Limb (tissue), 2 donors: ENCODE measurements at regions not wholly inside any gene's neighbourhood (a gene's known extent, or its start where the extent isn't known, plus 50 kb on each side); places are given as distances from the start of the nearest gene placed in this dataset.

Experiments
- DNase-seq, 2 donors: peaks; one replicate each; pipeline ENCODE4 v3.0.0-alpha.2; 2016; ENCODE audit errors: extremely low spot score in 2 of 2

DNA sequence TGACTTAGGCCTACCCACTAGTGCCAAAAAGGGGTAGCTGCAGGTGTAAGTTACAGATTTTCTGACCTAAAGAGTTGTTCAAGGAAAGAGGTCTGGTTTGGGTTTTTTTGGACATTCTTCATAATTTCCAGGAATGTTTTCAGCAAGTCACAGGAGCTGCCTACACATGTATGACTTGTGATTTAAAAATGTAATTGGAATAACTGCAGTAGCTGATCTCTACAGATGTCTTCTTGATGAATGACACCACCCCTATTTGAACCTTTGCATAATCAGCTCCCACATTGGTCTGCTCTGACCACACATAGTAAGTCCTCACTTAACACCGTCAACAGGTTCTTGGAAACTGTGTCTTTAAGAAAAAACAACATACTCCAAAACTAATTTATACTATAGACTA, 481.4 kb downstream of the RASEF start:
- DNase-seq = no peak

DNA sequence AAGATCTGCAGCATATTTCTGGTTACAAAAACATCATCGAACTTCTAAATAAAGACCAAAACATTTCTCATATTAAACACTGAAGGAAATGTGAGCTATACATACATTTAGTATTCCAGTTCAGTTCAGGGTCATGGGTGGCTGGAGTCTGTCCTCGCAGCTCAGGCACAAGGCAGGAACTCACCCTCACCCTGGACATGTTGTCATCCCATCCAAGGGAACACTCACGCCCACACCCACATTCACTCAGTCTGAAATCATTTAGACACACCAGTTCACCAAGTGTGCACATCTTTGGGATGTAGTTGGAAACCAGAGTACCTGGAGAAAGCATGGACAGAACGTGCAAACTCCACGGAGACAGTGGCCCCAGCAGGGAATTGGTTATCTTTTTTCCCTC, 481.0 kb downstream of the RASEF start:
- DNase-seq = no peak

DNA sequence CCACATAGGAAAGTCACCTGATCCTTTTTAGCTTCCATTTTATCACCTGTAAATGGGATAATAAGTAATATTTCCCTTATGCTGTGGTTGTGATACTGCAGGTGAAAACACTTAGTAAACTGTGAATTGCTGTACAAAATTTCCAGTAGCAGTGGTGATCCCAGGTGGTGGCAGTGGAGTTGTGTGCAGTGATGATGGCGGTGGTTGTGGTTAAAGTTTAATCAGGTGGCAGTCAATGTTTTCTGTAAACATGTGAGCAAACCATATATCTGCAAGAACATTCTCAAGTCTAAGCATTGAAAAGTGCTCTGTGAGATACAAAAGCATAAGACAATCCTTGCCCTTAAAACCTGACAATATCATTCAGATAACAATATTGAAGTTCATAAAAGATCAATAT, 480.2 kb downstream of the RASEF start:
- DNase-seq = no peak

DNA sequence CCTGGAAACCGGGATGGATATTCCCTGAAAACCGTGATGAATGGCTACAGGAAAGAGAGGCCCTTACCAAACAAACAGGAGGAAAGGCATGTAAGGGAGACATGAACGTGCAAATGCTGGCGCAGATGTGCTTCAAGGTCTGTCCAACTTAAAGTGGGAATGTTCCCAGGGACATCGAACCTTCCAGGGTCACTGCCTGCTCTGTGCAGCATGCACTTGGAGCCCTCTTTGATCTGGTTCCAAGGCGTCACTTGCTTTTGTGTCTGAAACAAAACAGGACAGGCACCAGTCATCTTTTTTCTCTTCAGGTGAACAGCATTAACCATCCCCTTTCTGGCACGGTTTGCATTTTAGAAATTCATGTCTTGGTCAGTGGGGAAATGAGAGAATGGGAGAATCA, 479.4 kb downstream of the RASEF start:
- no peak for DNase-seq

DNA sequence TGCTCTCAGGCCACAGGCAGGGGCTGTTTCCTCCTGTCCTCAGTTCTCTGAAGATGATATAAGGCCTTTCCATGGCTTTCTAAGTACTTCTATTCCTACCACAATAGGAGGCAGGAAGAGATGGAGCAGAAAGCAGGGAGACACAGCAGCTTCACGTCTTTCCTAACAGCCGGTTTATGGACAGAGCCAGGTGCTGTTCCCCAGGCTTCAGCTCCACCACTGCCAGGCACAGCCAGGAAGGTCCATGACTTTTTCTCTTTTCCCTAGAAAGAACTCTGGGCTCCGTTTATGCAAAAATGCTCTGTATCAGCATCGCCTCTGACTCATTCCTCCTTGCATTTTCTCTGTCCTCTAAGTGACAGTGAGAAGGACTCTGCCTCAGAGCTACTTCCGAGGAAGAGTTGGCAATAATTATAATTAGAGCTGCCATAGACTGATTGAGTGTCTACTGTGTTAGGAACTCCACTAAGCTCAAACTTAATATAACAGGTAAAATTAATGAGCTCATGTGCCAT, 478.5 kb downstream of the RASEF start:
- no peak for DNase-seq

DNA sequence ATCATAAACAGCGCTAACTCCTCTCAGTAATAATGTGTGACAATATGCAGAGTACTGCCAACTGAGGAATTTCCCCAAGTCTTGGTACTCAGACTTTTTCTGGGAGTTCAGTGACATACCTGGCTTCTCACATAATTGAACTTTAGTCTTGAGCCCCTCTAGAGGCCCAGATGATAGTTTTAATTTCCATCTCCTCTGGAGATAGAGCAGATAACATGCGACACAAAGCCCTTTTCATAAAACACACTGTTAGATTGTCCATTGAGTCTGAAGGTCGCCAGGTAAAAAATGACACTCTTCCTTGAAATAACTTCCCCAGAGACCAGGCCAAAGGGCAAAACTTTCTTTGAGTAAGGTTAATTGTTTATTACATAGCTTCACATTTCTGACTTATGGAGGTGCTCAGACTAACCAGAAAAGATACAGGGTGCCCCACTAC, 476.0 kb downstream of the RASEF start:
- DNase-seq = no peak

DNA sequence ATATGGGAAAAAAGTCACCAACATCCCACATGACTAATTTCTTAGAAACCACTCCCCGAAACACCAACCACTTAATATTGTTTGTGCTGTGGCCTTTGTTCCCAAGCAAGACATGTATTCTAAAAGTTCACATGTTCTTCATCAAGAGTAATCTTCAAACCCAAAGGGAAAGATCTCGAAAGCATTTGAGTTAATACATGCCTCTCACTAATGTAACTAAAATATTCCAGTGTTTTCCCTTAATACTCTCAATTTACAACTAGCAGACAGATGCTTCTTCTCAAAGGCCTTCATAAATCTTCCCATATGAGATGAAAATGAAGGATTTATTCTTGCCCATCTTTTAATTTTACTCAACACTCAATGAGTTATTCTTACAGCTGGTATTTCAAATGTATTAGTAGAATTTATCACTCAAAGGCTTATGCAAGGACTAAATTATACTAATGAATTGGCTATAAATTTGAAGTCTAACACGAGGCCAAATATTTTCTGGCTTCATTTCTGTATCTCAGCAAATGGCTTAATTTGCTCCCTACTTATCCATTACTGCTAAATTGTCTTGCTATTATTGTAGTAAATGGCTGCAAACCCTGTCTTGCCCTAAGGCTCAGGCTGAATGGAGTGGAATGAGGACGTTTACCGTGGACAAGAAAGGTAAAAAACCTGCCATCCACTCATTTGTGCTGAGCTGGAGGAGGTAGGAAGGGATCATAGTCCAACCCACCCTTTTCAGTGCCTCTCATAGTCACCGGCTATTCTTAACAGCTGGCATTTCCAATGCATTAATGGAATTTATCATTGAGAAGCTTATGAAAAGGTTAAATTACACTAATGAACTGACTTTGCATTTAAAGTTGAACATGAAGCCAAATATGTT, 474.4 kb downstream of the RASEF start:
- DNase-seq = peak in 1 of 2 donors; percentile 36

DNA sequence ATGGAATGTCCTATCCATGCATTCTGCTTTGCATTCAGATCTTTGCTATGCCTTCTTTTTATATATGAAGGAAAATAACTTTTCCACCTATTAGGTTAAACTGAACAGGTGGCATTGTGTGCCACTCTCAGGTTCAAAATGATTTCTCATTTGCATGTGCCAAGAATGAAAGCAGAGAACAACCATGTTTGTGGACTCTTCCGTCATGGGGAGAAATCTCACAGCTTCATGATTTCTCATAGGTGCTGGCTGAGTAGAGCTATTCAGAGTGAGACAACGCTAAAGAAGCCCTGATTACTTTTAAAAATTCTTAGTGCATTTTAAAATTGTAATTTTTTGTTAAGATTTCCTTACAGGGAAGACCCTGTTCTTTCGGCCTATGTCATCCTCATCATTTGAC, 472.1 kb downstream of the RASEF start:
- no peak for DNase-seq

DNA sequence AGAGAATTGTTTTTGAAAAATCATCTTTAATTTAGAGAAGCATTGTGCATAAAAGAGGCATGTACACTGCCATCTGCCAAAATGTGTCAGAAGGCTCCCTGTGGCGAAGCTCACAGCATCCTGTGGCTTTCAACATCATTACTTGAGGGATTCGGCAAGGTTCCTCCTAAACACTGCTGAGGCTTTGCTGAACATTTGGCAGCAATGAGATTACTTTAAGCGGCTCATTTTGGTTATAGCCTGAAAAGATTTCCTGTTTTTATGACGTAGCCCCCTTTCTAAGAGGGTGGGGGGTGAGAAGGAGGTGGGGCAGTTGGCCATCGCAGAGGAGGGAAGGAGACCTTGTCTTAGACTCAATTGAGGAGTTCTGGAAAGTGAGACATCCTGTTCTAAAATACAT, 469.4 kb downstream of the RASEF start:
- DNase-seq = peak in 1 of 2 donors; percentile 64

DNA sequence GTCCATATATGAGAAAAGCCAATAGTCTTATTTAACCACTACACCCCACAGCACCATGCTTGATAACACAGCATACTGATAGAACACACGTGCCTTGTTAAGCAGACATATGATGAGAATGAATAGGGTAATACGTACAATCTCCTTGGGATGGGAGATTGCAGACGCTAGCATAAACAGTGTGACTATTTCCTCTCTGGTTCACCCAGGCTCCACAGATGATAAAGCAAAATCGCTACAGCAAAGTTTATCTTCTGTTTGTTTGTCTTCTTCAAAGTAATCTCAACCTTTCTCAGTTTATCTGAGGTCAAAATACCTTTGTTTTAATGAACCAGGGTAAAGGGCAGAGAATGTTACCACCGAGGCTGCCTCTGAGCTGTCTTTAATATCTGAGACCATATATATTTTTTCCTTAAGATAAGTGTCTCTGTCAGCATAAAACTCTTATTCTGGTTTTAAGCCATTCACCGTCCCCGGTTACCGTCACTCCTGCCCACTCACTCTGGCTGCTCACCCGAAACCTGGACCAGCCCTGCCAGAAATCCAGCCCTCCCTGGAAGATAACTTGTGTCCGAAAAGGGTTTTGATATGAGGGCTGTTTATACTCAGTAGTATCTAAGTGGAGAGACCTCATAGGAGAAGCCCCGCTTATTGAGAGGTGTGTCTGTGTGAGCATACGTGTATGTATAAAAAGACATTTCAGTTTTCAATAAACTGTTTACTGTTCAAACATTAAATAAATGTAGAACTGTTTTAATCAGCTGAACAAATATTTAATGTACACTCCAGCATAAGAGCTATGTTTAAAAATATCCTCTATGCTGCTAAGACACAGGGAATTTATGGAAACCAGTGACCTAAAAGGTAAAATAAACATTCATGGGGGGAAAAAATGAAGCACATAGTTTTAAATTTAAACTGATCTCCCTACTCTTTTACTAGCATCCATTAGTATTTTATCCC, 465.4 kb downstream of the RASEF start:
- peak in 1 of 2 donors; percentile 7 for DNase-seq

DNA sequence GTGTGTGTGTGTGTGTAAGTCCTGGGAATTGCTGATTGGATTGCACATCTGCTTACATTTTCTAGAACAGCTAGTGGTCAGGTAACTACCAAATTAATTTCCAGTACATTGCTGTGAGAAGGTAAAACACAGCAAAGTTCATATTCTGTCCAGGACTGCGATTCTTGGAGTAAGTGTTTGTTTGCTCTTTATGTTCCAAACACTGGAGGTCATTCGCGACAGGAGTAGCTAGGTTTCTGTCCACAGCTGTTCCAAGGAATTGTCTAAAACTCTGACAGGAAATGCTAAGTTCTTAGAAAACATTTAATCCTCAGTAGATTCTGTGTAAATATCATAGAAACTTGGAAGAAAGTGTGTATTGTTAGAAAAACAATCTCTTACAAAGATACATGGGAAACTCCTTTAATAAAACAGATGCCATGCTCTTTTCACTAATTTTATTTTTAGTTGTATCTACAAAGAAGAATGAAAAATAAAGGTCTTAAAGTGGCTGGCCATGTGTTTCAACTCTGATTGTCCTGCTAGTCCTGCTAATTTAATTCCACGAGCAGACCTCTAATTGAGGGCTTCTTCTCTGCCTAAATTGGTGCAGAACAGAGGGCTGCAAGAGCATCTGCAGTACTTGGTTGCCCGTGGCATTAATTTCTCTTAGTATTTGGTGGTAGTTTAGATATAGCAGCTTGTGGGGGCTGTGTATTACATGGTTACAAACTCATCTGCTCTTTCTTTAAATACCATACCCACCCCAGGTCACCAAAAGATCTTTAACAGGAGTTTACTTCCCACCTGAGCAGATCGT, 464.5 kb downstream of the RASEF start:
- DNase-seq = peak; percentile 18 to 35

DNA sequence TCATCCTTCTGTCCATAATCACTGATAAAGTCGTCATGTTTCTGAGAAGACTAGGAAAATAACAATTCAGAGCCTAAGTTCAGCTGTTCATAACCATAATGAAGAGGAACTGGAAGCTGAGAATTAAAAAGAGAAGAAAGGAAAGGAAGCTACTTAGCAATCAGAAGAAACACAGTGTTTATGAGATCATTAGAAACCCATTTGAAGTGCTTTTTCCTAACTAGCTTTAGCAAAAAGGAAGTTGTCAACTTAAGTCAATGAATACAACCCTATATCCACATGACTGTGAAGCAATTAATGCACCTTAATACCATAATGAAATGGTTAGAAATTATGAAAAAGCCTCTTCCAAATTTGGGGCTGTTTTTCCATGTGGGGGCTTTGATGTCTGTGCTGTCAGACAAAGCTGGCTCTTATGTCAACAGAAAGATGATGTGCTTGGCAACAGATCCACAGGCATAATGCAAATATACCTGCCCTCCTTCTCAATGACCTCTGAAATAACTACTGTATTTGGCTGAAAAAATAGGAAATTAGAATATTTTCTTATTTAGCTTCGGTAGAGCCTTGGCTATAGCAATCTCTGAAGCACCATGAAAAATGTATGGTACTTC, 463.5 kb downstream of the RASEF start:
- DNase-seq = no peak

DNA sequence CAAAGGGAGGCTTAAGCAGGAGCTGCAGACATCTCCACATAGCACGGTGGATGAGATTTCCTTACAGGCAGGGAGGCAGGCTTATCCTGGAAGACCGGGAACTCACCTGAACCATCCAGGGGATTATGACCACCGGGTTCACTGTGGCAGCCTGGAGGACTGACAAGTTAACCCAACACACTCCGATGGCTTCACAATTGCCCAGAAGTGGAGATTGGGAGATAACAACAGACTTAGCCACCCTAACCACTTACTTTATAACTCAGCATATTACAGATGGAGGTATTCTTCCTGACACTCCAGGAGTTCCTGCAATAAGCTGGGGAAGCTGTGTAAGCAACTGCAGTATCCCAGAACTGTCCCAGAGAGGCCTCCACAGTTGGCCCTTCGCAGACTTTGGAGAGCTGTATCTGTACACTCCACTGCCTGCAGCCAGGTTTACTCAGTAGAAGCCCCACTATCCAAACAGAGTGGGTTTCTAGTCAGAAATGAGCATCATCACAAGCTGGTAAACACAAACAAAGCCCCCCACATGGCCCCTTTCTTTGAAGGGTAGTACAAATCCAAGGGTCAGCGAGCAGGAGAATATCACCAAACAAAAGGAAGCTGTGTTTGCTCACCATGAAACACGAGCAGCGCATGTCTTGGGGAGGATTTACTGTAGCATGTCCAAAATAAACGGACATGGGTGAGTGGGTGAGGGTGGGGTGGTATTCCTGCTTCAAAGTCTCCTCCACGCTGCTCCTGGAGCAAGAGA, 462.2 kb downstream of the RASEF start:
- DNase-seq = no peak

DNA sequence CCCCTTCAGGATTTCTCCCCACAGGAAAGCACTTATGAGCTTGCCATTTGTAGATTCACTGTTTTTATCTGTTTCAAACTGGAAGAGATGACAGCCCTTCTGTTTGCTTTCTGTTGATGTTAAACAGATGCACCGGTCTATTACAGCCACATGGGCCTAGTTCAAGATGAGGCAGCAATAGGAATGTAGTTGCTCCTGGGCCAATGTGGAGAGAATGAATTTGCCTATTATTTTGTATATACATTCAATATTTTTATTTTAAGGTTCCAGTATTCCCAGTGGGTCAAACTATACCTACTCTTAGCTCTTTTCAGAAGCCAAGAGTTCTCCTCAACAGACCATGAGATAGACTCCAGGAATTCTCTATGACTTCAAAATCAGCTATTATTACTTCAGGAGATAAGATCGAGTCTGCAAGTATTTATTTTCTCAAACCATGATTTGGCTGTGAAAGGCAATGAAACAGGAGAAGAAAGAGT, 461.6 kb downstream of the RASEF start:
- peak in 1 of 2 donors; percentile 28 for DNase-seq

DNA sequence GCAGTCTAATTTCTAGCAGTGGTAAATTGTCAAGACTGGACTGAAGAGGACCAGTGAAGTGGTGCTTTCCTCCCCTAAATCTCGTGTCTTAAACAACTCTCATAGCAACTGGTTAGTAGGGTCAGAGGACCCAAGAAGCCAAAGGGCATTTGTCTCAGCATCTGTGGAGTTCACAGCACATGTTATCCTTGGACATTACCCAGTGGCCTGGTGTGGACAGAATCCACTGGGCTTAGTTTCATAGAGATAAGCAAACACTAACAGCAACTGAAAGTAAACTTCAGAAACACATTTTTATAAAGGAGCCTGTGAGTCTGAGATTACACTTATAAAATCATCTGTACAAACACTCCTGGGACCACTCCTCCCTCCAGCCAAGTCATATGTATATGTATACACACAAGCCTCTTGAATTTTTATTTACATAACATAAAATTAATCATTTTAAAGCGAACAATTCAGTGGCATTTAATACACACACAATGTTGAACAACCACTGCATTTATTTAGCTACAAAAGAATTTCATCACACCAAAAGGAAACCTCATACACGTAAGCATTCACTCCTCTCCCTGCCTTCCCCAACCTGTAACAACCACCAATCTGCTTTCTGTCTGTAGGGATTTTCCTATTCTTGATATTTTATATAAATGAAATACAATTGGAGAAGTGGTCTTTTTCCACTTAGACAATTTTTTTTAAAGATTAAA, 457.8 kb downstream of the RASEF start:
- no peak for DNase-seq

DNA sequence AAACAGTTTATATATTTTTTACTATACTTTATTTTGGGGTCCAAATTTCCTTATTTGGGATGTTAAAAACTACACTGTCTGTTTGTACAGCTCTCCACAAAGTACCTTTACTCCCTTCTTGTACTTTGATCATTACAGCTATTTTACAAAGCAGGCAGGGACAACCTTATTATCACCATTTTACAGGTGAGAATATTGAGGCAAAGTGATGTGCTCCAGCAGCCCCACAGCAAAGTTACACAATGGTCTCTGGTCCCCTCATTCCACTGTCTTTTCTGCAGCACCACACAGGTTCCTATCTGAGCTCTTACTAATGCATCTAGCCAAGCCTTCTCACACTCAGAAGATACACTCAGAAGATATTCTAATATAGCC, 457.3 kb downstream of the RASEF start:
- DNase-seq = no peak

DNA sequence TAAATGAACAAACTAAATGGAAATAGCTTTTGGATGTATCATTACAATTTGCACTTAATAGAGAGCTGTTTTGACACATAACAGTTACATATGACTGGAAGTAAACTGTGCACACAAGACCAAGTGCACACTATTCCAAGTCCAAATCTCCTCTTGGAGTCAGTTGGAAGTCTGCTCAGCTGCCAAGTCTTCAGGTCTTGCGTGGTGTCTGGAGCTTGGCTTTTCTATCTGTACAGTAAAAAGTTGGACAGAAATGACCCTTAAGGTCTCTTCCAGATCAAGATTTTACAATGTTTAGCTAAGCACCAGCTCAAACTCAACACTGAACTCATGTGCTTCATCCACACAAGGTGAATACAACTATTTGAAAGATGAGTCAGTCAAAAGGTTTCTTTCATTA, 456.9 kb downstream of the RASEF start:
- DNase-seq = no peak

DNA sequence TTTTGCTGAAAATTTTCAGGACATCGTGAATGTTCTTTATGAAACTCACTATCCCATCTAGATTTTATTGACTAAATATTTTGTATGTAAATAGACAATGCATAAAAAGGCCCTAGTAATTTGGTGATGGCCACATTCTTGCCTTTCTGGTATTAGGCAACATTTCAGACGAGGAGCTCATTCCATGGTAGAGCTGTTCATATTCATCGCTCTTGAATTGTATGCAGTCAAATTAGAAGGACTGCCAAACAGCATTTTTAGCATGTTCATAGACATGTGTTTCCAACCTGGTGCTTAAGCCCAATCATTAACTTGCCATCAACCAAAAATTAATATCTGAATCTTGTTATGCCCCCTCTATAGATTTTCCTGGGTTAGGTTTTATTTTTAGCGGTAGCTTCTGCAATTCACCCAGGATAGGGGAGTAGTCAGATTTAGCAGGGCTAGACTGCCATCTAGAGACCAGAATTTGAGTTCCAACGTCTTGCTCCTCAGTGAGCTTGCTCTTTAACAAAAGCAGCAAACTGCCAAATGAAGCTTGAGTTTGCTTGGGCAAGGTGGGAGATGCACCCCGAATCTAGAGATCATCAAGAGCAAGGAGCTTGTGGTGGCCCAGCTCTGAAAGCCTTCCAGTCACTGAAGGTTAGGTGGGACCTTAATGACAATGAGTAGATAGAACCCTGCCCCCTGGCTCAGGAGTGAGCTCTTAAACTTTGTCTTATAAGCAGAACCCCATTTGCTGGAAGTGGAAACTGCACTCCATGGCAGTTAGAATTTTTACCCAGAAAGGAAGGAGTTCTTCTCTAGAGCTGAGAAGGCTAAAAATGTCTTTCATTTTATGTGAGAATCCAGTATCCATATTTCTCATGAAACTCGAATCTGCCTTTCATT, 456.2 kb downstream of the RASEF start:
- peak; percentile 65 to 81 for DNase-seq
